ENCODE measurements at regions not wholly inside any gene's neighbourhood (a gene's known extent, or its start where the extent isn't known, plus 50 kb on each side); places are given as distances from the start of the nearest gene placed in this dataset.

DNA sequence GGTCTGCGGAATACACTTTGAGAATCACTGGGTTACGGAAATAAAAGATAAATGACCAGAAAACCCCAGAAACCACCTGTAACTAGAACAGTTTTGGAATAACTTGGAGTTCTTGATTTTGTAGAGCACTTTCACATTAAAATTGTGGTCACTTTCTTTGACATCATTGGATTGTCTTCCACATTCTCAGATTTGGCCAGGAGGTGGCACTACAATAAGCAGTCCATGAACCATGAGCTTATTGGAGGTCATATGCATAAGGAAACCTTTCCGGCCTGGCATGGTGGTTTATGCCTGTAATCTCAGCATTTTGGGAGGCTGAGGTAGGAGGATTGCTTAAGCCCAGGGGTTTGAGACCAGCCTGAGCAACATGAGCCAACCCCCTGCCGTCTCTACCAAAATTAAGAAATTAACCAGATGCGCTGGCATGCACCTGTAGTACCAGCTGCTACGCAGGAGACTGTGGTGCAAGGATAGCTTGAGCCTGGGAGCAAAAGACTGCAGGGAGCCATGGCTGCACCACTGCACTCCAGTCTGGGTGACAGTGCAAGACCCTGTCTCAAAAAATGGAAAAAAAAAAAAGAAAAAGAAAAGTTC, 107.7 kb upstream of the CAND1 start (continued):
- TF ChIP-seq, protein P1, sequence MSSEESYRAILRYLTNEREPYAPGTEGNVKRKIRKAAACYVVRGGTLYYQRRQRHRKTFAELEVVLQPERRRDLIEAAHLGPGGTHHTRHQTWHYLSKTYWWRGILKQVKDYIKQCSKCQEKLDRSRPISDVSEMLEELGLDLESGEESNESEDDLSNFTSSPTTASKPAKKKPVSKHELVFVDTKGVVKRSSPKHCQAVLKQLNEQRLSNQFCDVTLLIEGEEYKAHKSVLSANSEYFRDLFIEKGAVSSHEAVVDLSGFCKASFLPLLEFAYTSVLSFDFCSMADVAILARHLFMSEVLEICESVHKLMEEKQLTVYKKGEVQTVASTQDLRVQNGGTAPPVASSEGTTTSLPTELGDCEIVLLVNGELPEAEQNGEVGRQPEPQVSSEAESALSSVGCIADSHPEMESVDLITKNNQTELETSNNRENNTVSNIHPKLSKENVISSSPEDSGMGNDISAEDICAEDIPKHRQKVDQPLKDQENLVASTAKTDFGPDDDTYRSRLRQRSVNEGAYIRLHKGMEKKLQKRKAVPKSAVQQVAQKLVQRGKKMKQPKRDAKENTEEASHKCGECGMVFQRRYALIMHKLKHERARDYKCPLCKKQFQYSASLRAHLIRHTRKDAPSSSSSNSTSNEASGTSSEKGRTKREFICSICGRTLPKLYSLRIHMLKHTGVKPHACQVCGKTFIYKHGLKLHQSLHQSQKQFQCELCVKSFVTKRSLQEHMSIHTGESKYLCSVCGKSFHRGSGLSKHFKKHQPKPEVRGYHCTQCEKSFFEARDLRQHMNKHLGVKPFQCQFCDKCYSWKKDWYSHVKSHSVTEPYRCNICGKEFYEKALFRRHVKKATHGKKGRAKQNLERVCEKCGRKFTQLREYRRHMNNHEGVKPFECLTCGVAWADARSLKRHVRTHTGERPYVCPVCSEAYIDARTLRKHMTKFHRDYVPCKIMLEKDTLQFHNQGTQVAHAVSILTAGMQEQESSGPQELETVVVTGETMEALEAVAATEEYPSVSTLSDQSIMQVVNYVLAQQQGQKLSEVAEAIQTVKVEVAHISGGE (CRISPR knock-in tag; IDR thresholded peaks at IDR 0.05), result no peak

DNA sequence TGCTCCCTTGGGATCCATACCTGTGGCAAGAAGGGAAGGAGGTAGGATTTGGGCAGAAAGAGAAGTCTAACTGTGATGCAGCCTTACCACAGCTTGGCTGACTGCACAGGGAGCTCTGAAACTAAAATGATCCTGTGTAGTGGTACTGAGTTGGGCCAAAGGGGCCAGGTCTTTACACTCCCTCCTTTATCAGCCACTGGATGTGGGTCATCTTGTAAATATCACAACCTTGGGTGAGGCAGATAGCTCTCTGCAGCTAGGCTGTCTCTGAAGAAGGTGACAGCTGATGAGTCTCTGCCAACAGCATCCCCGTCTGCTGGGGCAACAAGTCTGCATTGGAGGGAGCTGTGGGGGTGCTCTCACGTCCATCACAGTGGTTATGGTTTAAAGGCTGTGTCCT, 95.9 kb upstream of the CAND1 start:
- FAIRE-seq (no peak), ATAC-seq (no peak), DNase-seq (ENCODE audit: extremely low read depth in 1 of 4, low spot score in 3 of 4) (no peak)
- Histone ChIP-seq H3K4me3 (no peak overlapping the region), H4K20me1 (replicated peaks; ENCODE audit: control insufficient read depth, insufficient read depth, low read length) (no peaks in the 10 kb centered on the region), H3K4me1 (replicated peaks in 1 of 2; ENCODE audit: control insufficient read depth in 2 of 2, insufficient read depth in 2 of 2, low read length in 2 of 2) (no peaks in the 10 kb centered on the region), H3K27ac (ENCODE audit: extremely low read depth, low read depth, low read length) (no peak overlapping the region), H3K9me1 (ENCODE audit: control insufficient read depth, insufficient read depth, low read length) (no peaks in the 10 kb centered on the region), H3K9me3 (replicated peaks; ENCODE audit: control insufficient read depth, insufficient read depth, low read depth, low read length) (no peaks in the 10 kb centered on the region), H3K9ac (ENCODE audit: insufficient read depth in 1 of 2, low read depth in 2 of 2, low read length in 2 of 2) (no peak overlapping the region), H3K79me2 (ENCODE audit: control insufficient read depth, insufficient read depth, low read length) (no peaks in the 10 kb centered on the region), H3K27me3 (ENCODE audit: control insufficient read depth in 2 of 2, insufficient read depth in 2 of 2, low read length in 2 of 2) (no peaks in the 10 kb centered on the region), H3K4me2 (ENCODE audit: insufficient read depth, low read length) (no peak overlapping the region), H2AFZ (ENCODE audit: low read depth, low read length) (no peak overlapping the region), H3K36me3 (ENCODE audit: control insufficient read depth, insufficient read depth, low read length) (no peaks in the 10 kb centered on the region)
- ChIA-PET POLR2A (no interaction called here), CTCF (ENCODE audit: low intra/inter-chr PET ratio) (no interaction called here)
- 0% methylated on average over 2 of the region's 2 CpGs for WGBS (ENCODE audit: insufficient coverage, low coverage, missing lambda C conversion rate)
- intact Hi-C loops (cut with micrococcal nuclease) (no loop called here), in situ Hi-C loops (cut with MboI) (no loop called here)
- no TSS peak for BruUV-seq (replicated peaks)
- no peak for TF ChIP-seq POLR2H (tag; IDR thresholded peaks at IDR 0.05; ENCODE audit: low read depth)
- TF ChIP-seq RFX5 (IDR thresholded peaks at IDR 0.05; ENCODE audit: low read depth, low read length), result no peak
- TF ChIP-seq ATF6 (CRISPR knock-in tag; IDR thresholded peaks at IDR 0.05), result no peak
- TF ChIP-seq, protein P2, sequence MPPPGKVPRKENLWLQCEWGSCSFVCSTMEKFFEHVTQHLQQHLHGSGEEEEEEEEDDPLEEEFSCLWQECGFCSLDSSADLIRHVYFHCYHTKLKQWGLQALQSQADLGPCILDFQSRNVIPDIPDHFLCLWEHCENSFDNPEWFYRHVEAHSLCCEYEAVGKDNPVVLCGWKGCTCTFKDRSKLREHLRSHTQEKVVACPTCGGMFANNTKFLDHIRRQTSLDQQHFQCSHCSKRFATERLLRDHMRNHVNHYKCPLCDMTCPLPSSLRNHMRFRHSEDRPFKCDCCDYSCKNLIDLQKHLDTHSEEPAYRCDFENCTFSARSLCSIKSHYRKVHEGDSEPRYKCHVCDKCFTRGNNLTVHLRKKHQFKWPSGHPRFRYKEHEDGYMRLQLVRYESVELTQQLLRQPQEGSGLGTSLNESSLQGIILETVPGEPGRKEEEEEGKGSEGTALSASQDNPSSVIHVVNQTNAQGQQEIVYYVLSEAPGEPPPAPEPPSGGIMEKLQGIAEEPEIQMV (tag; conservative IDR thresholded peaks at IDR 0.05; ENCODE audit: low read depth), result no peak
- no peak for TF ChIP-seq CAMTA2 (CRISPR knock-in tag; conservative IDR thresholded peaks at IDR 0.05)
- TF ChIP-seq BRD9 (IDR thresholded peaks at IDR 0.05; ENCODE audit: low read depth, partially characterized antibody), result no peak
- TF ChIP-seq ZNF561 (CRISPR knock-in tag; conservative IDR thresholded peaks at IDR 0.05), result no peak

All from K562 (cell line).